Activated naive CD8-positive, alpha-beta T cell treated with anti-CD3 and anti-CD28 coated beads, Interleukin-2, amount 50 U/mL, for 16 hours (primary cell): ENCODE measurements at regions not wholly inside any gene's neighbourhood (a gene's known extent, or its start where the extent isn't known, plus 50 kb on each side); places are given as distances from the start of the nearest gene placed in this dataset.

Experiments
- DNase-seq: peaks from one replicate; pipeline ENCODE4 v3.0.0-alpha.2; 2020; ENCODE audit warnings: low read depth, low spot score

GRCh38 chr11:127182586-127183203, 182.1 kb upstream of the KIRREL3 start:
- DNase-seq: no peak

- no peak for DNase-seq
These were observed 156.7 kb upstream of the KIRREL3 start for GRCh38 chr11:127157225-127157624.

- no peak for DNase-seq
These were observed 148.8 kb upstream of the KIRREL3 start for GRCh38 chr11:127149410-127149809.

- DNase-seq: no peak
These were observed 142.7 kb upstream of the KIRREL3 start for GRCh38 chr11:127143251-127143650.

- DNase-seq: no peak
These were observed 138.0 kb upstream of the KIRREL3 start for GRCh38 chr11:127138613-127139012.

- DNase-seq: no peak
These were observed 137.3 kb upstream of the KIRREL3 start for GRCh38 chr11:127137771-127138280.

- DNase-seq: no peak
These were observed 135.9 kb upstream of the KIRREL3 start for GRCh38 chr11:127136438-127136837.

- no peak for DNase-seq
These were observed 134.7 kb upstream of the KIRREL3 start for GRCh38 chr11:127135256-127135655.

GRCh38 chr11:127133061-127133460, 132.5 kb upstream of the KIRREL3 start:
- no peak for DNase-seq

GRCh38 chr11:127130321-127130720, 129.8 kb upstream of the KIRREL3 start:
- no peak for DNase-seq

GRCh38 chr11:127126986-127127385, 126.4 kb upstream of the KIRREL3 start:
- DNase-seq: no peak

GRCh38 chr11:127119356-127119755, 118.8 kb upstream of the KIRREL3 start:
- no peak for DNase-seq

- no peak for DNase-seq
These were observed 118.2 kb upstream of the KIRREL3 start for GRCh38 chr11:127118811-127119210.

- no peak for DNase-seq
These were observed 116.7 kb upstream of the KIRREL3 start for GRCh38 chr11:127117231-127117739.

- no peak for DNase-seq
These were observed 115.3 kb upstream of the KIRREL3 start for GRCh38 chr11:127115844-127116243.

- DNase-seq: no peak
These were observed 113.5 kb upstream of the KIRREL3 start for GRCh38 chr11:127114035-127114434.

GRCh38 chr11:127110542-127110941, 110.0 kb upstream of the KIRREL3 start:
- DNase-seq: no peak

GRCh38 chr11:127109796-127110480, 109.4 kb upstream of the KIRREL3 start:
- DNase-seq: no peak

GRCh38 chr11:127108838-127109237, 108.3 kb upstream of the KIRREL3 start:
- DNase-seq: no peak

- DNase-seq: no peak
These were observed 106.4 kb upstream of the KIRREL3 start for GRCh38 chr11:127106938-127107337.

- DNase-seq: no peak
These were observed 105.3 kb upstream of the KIRREL3 start for GRCh38 chr11:127105593-127106541.
